IMR-90 (cell line): ENCODE measurements at regions not wholly inside any gene's neighbourhood (a gene's known extent, or its start where the extent isn't known, plus 50 kb on each side); places are given as distances from the start of the nearest gene placed in this dataset.

Source experiments
- ATAC-seq: fragments of 200-7000 bp; cut with Tn5 transposase; 2 replicates; pipeline ENCODE4 v1.9.1; 2020; ENCODE audit warnings: low read depth, mild to moderate bottlenecking, moderate library complexity
- BruUV-seq: library from RNA; stranded (reverse); fragments of 400-500 nt; replicated peaks from 2 replicates; lab custom pipeline; 2021; lab: Mats Ljungman, UMichigan
- CTCF ChIA-PET: fragments of 300-600 bp; formaldehyde crosslinking; extraction: SDS; loops from one replicate; lab custom pipeline; 2021; ENCODE audit warnings: antibody characterized with exemption; lab: Yijun Ruan, JAX
- POLR2A ChIA-PET: fragments of 300-600 bp; sonication (Branson Sonifier 250); formaldehyde crosslinking; loops from one replicate; lab custom pipeline; 2022; ENCODE audit warnings: antibody characterized with exemption; ENCODE audit not compliant: unreplicated experiment; lab: Charles Lee
- DNase-seq: peaks from one replicate; pipeline ENCODE4 v3.0.0; 2013
- H2AFZ ChIP-seq: replicated peaks from 2 replicates; pipeline ENCODE3; 2013; ENCODE audit warnings: low read length, mild to moderate bottlenecking; ENCODE audit not compliant: poor library complexity
- H2AK5ac ChIP-seq: 2 replicates; pipeline ENCODE4 v1.6.1; 2013; ENCODE audit warnings: low read depth, low read length, inconsistent platforms
- H2AK9ac ChIP-seq: replicated peaks from 2 replicates; pipeline ENCODE3; 2013; ENCODE audit warnings: mild to moderate bottlenecking, low read depth, low read length, moderate library complexity; ENCODE audit not compliant: poor library complexity
- H2BK120ac ChIP-seq: 2 replicates; pipeline ENCODE4 v1.6.1; 2013; ENCODE audit warnings: low read depth, low read length, inconsistent platforms
- H2BK15ac ChIP-seq: 3 replicates; pipeline ENCODE4 v1.6.1; 2013; ENCODE audit warnings: low read depth, low read length, inconsistent platforms
- H2BK20ac ChIP-seq: 2 replicates; pipeline ENCODE4 v1.6.1; 2013; ENCODE audit warnings: low read depth, mild to moderate bottlenecking, inconsistent platforms, low read length, moderate library complexity
- H2BK5ac ChIP-seq: 2 replicates; pipeline ENCODE4 v1.6.1; 2013; ENCODE audit warnings: mild to moderate bottlenecking, low read depth, low read length, inconsistent platforms; ENCODE audit not compliant: poor library complexity, severe bottlenecking
- H3K14ac ChIP-seq: replicated peaks from 2 replicates; pipeline ENCODE4 v1.6.1; 2013; ENCODE audit warnings: low read depth, low read length, inconsistent platforms
- H3K18ac ChIP-seq: 2 replicates; pipeline ENCODE4 v1.6.1; 2013; ENCODE audit warnings: low read depth, low read length, control low read depth
- H3K23ac ChIP-seq: 2 replicates; pipeline ENCODE4 v1.6.1; 2013; ENCODE audit warnings: low read depth, low read length, inconsistent platforms
- H3K27ac ChIP-seq: 2 replicates; pipeline ENCODE4 v1.5.1; 2013; ENCODE audit warnings: mild to moderate bottlenecking, control low read depth, low read length; ENCODE audit not compliant: insufficient read depth
- H3K27me3 ChIP-seq: 2 replicates; pipeline ENCODE4 v1.6.1; 2013; ENCODE audit warnings: low read length; ENCODE audit not compliant: control insufficient read depth, insufficient read depth
- H3K36me3 ChIP-seq: 2 replicates; pipeline ENCODE4 v1.6.1; 2013; ENCODE audit warnings: low read length, mixed read lengths; ENCODE audit not compliant: control insufficient read depth, insufficient read depth
- H3K4ac ChIP-seq: 2 replicates; pipeline ENCODE4 v1.6.1; 2013; ENCODE audit warnings: low read depth, low read length, inconsistent platforms
- H3K4me1 ChIP-seq: 2 replicates; pipeline ENCODE4 v1.6.1; 2013; ENCODE audit warnings: low read length, mixed read lengths; ENCODE audit not compliant: control insufficient read depth, insufficient read depth
- H3K4me2 ChIP-seq: 2 replicates; pipeline ENCODE4 v1.6.1; 2013; ENCODE audit warnings: low read depth, mild to moderate bottlenecking, control low read depth, low read length, moderate library complexity
- H3K4me3 ChIP-seq: 2 replicates; pipeline ENCODE4 v1.5.1; 2013; ENCODE audit warnings: low read depth, mild to moderate bottlenecking, control low read depth, low read length, moderate library complexity; ENCODE audit not compliant: insufficient read depth
- H3K56ac ChIP-seq: 2 replicates; pipeline ENCODE4 v1.6.1; 2013; ENCODE audit warnings: low read length, inconsistent platforms; ENCODE audit not compliant: insufficient read depth; ENCODE audit errors: extremely low read depth
- H3K79me1 ChIP-seq, 2 experiments: 2 replicates each; pipeline ENCODE4 v1.6.1; 2013; ENCODE audit warnings: low read length in 2 of 2, inconsistent platforms in 1 of 2, low read depth in 1 of 2
- H3K9ac ChIP-seq: 2 replicates; pipeline ENCODE4 v1.6.1; 2013; ENCODE audit warnings: low read depth, low read length, control low read depth
- H3K9me1 ChIP-seq: 2 replicates; pipeline ENCODE4 v1.6.1; 2013; ENCODE audit warnings: low read length, inconsistent platforms; ENCODE audit not compliant: insufficient read depth
- H3K9me3 ChIP-seq: 2 replicates; pipeline ENCODE4 v1.6.1; 2013; ENCODE audit warnings: low read length; ENCODE audit not compliant: control insufficient read depth, insufficient read depth
- H4K20me1 ChIP-seq: 2 replicates; pipeline ENCODE4 v1.6.1; 2013; ENCODE audit warnings: low read length, inconsistent platforms; ENCODE audit not compliant: insufficient read depth
- H4K5ac ChIP-seq: 2 replicates; pipeline ENCODE4 v1.6.1; 2013; ENCODE audit warnings: mild to moderate bottlenecking, low read depth, low read length, control low read depth
- H4K8ac ChIP-seq, 2 experiments: 2 replicates each; pipeline ENCODE4 v1.6.1; 2013; ENCODE audit warnings: low read depth in 2 of 2, low read length in 2 of 2, control low read depth in 1 of 2, inconsistent platforms in 1 of 2
- H4K91ac ChIP-seq: 2 replicates; pipeline ENCODE4 v1.6.1; 2013; ENCODE audit warnings: low read depth, low read length, inconsistent platforms; ENCODE audit not compliant: insufficient read depth
- BHLHE40 ChIP-seq: fragments of 150-350 bp; IDR thresholded peaks from 2 replicates; pipeline ENCODE4 v1.6.1; 2016; ENCODE audit warnings: mild to moderate bottlenecking, low read depth, low read length
- CEBPB ChIP-seq: IDR thresholded peaks from 2 replicates; pipeline ENCODE4 v1.6.1; 2012; ENCODE audit warnings: low read depth, low read length, improper control_type of control experiment
- CHD1 ChIP-seq: IDR thresholded peaks from 2 replicates; pipeline ENCODE4 v1.6.1; 2012; ENCODE audit warnings: low read depth, low read length, improper control_type of control experiment
- CTCF ChIP-seq: conservative IDR thresholded peaks from 2 replicates; pipeline ENCODE4 v1.5.1; 2012; ENCODE audit warnings: mild to moderate bottlenecking, low read depth, low read length, improper control_type of control experiment
- FOS ChIP-seq: fragments of 150-350 bp; IDR thresholded peaks from 2 replicates; pipeline ENCODE4 v1.6.1; 2016; ENCODE audit warnings: low read depth, low read length
- MAFK ChIP-seq: IDR thresholded peaks from 2 replicates; pipeline ENCODE4 v1.6.1; 2012; ENCODE audit warnings: low read depth, low read length, improper control_type of control experiment
- MAZ ChIP-seq: IDR thresholded peaks from 2 replicates; pipeline ENCODE4 v1.6.1; 2012; ENCODE audit warnings: low read depth, mild to moderate bottlenecking, low read length, improper control_type of control experiment, moderate library complexity, borderline replicate concordance
- MXI1 ChIP-seq: IDR thresholded peaks from 2 replicates; pipeline ENCODE4 v1.6.1; 2012; ENCODE audit warnings: low read depth, mild to moderate bottlenecking, low read length, moderate library complexity, borderline replicate concordance
- NFE2L2 ChIP-seq: fragments of 150-350 bp; IDR thresholded peaks from 2 replicates; pipeline ENCODE4 v1.6.1; 2016; ENCODE audit warnings: low read depth, mild to moderate bottlenecking, low read length
- RAD21 ChIP-seq: IDR thresholded peaks from 2 replicates; pipeline ENCODE4 v1.6.1; 2012; ENCODE audit warnings: low read length, improper control_type of control experiment
- RCOR1 ChIP-seq: IDR thresholded peaks from 2 replicates; pipeline ENCODE4 v1.6.1; 2012; ENCODE audit warnings: mild to moderate bottlenecking, low read length, improper control_type of control experiment; ENCODE audit not compliant: insufficient replicate concordance
- RFX5 ChIP-seq: IDR thresholded peaks from 2 replicates; pipeline ENCODE4 v1.8.0; 2012; ENCODE audit warnings: low read depth, mild to moderate bottlenecking, low read length, moderate library complexity
- SMC3 ChIP-seq: fragments of 150-350 bp; IDR thresholded peaks from 2 replicates; pipeline ENCODE4 v1.6.1; 2016; ENCODE audit warnings: low read depth, mild to moderate bottlenecking, antibody characterized with exemption, low read length, moderate library complexity
- USF2 ChIP-seq: fragments of 150-350 bp; IDR thresholded peaks from 2 replicates; pipeline ENCODE4 v1.6.1; 2017; ENCODE audit warnings: mild to moderate bottlenecking, antibody characterized with exemption, low read length, low read depth
- WGBS, 2 experiments: methylation state at CpG; one replicate each; pipeline versions ENCODE4 v1.1.5 to v1.1.7; 2013; ENCODE audit warnings: missing lambda C conversion rate in 2 of 2; ENCODE audit not compliant: insufficient read length in 1 of 2; ENCODE audit errors: extremely low coverage in 2 of 2; 5-methylcytosine and 5-hydroxymethylcytosine counted together
- dilution Hi-C: fragments of 300-500 bp; cut with HindIII; formaldehyde crosslinking; loops from one replicate; pipeline ENCODE4 v1.14.3; 2018; ENCODE audit warnings: low sequenced_read_pairs; ENCODE audit not compliant: unreplicated experiment
- in situ Hi-C: fragments of 300-500 bp; cut with MboI; formaldehyde crosslinking; loops from 3 replicates; pipeline ENCODE4 v1.14.3; 2019; ENCODE audit warnings: low sequenced_read_pairs, inconsistent platforms, mixed read lengths
- intact Hi-C: fragments of 100-400 bp; cut with micrococcal nuclease; formaldehyde crosslinking; loops from 2 replicates; pipeline ENCODE4 v1.10.0; 2022

GRCh38 chr2:145769011-145769716 lies 1249.2 kb upstream of the ZEB2 start:
- H2BK120ac ChIP-seq = no peak overlapping the region
- BruUV-seq = no TSS peak
- H3K4me2 ChIP-seq = no peak overlapping the region
- no peak overlapping the region for H3K4ac ChIP-seq
- dilution Hi-C loops = no loop called here
- no peak overlapping the region for H2AFZ ChIP-seq
- no peak overlapping the region for H2AK5ac ChIP-seq
- H3K56ac ChIP-seq = no peak overlapping the region
- no peaks in the 10 kb centered on the region for H3K4me1 ChIP-seq
- no peak for TF ChIP-seq RAD21
- TF ChIP-seq CEBPB = no peak
- TF ChIP-seq RCOR1 = no peak
- TF ChIP-seq RFX5 = no peak
- no peak for TF ChIP-seq FOS
- no peak for TF ChIP-seq CHD1
- TF ChIP-seq MXI1 = no peak
- no peak for TF ChIP-seq BHLHE40
- TF ChIP-seq MAZ = no peak
- TF ChIP-seq SMC3 = no peak
- no peak for TF ChIP-seq USF2
- TF ChIP-seq MAFK = no peak
- no peak for TF ChIP-seq NFE2L2
- TF ChIP-seq CTCF = no peak
- no peak overlapping the region for H3K9ac ChIP-seq
- no peaks in the 10 kb centered on the region for H3K27me3 ChIP-seq
- ATAC-seq (no peak), DNase-seq (no peak)
- H2BK20ac ChIP-seq = no peak overlapping the region
- no peak overlapping the region for H3K27ac ChIP-seq
- H3K9me1 ChIP-seq = no peaks in the 10 kb centered on the region
- no CpG with 5 or more reads among the region's 5 CpGs for WGBS, 2 experiments
- no peak overlapping the region for H2AK9ac ChIP-seq
- no peak overlapping the region for H4K5ac ChIP-seq
- no peak overlapping the region for H4K8ac ChIP-seq
- no peak overlapping the region for H3K14ac ChIP-seq
- H4K91ac ChIP-seq = no peak overlapping the region
- H4K20me1 ChIP-seq = no peaks in the 10 kb centered on the region
- CTCF ChIA-PET = no interaction called here
- no peaks in the 10 kb centered on the region for H3K36me3 ChIP-seq
- H3K18ac ChIP-seq = no peak overlapping the region
- no peak overlapping the region for H2BK5ac ChIP-seq
- no peaks in the 10 kb centered on the region for H3K9me3 ChIP-seq
- POLR2A ChIA-PET = no interaction called here
- H3K79me1 ChIP-seq = no peaks in the 10 kb centered on the region
- no peak overlapping the region for H3K4me3 ChIP-seq
- in situ Hi-C loops = loop anchor here (10.0 kb wide), 1 partner anchor 896 kb away; no protein-coding TSS in a partner anchor
- H2BK15ac ChIP-seq = no peak overlapping the region
- no peak overlapping the region for H3K23ac ChIP-seq
- intact Hi-C loops = no loop called here
